HCT116 (cell line): ENCODE measurements at regions not wholly inside any gene's neighbourhood (a gene's known extent, or its start where the extent isn't known, plus 50 kb on each side); places are given as distances from the start of the nearest gene placed in this dataset.

Source experiments
- ATAC-seq: fragments of 200-7000 bp; cut with Tn5 transposase; 2 replicates; pipeline ENCODE4 v1.9.1; 2020; ENCODE audit warnings: mild to moderate bottlenecking, moderate library complexity
- BruUV-seq: library from RNA; stranded (reverse); fragments of 400-500 nt; replicated peaks from 2 replicates; lab custom pipeline; 2021; lab: Mats Ljungman, UMichigan
- CTCF ChIA-PET: fragments of 300-600 bp; sonication (Branson Sonifier 250); formaldehyde crosslinking; loops from one replicate; lab custom pipeline; 2021; ENCODE audit warnings: antibody characterized with exemption; lab: Charles Lee
- POLR2A ChIA-PET: fragments of 300-600, 350-600 bp; sonication (Branson Sonifier 250); formaldehyde crosslinking; loops from one replicate; lab custom pipeline; 2021; ENCODE audit warnings: antibody characterized with exemption; lab: Charles Lee
- RAD21 ChIA-PET, 2 experiments: fragments of 300-600 bp; sonication (Branson Sonifier 250); formaldehyde crosslinking; loops; one replicate each; lab custom pipeline; 2023; ENCODE audit warnings: low total read pairs in 2 of 2; ENCODE audit not compliant: uncharacterized antibody in 2 of 2, unreplicated experiment in 2 of 2, low non-redundant PET in 1 of 2; lab: Charles Lee
- DNase-seq: peaks from one replicate; pipeline ENCODE4 v3.0.0-alpha.2; 2010; ENCODE audit warnings: low read depth, low spot score
- H2AFZ ChIP-seq: fragments of 200-600 bp; shearing (Covaris generic), sonication (generic); 2 replicates; pipeline ENCODE4 v1.6.1; 2017; ENCODE audit warnings: low read depth, mixed run types, mixed read lengths, antibody characterized with exemption, low read length; ENCODE audit not compliant: poor library complexity, severe bottlenecking
- H3K27ac ChIP-seq: 2 replicates; pipeline ENCODE4 v1.5.1; 2012; ENCODE audit warnings: low read depth, low read length
- H3K27me3 ChIP-seq: fragments of 200-600 bp; sonication (generic); 2 replicates; pipeline ENCODE4 v1.6.1; 2016; ENCODE audit warnings: mixed run types, low read length, mixed read lengths; ENCODE audit not compliant: insufficient read depth
- H3K36me3 ChIP-seq, 2 experiments: fragments of 200-500 bp in 1 of 2; fragments of 200-600 bp in 1 of 2; sonication (Bioruptor generic) in 1 of 2; sonication (generic) in 1 of 2; 2 replicates each; pipeline versions ENCODE4 v1.5.1 to v1.6.1; 2014 to 2016; ENCODE audit warnings: low read length in 2 of 2, inconsistent platforms in 1 of 2, mixed read lengths in 1 of 2, mixed run types in 1 of 2; ENCODE audit not compliant: insufficient read depth in 2 of 2, control insufficient read depth in 1 of 2
- H3K4me1 ChIP-seq, 2 experiments: fragments of 200-600 bp in 1 of 2; sonication (generic) in 1 of 2; 2 replicates each; pipeline versions ENCODE4 v1.5.1 to v1.6.1; 2012 to 2017; ENCODE audit warnings: low read length in 2 of 2, inconsistent platforms in 1 of 2, mild to moderate bottlenecking in 1 of 2, mixed read lengths in 1 of 2, mixed run types in 1 of 2, moderate library complexity in 1 of 2; ENCODE audit not compliant: insufficient read depth in 2 of 2, control insufficient read depth in 1 of 2
- H3K4me2 ChIP-seq: fragments of 200-600 bp; sonication (generic); 2 replicates; pipeline ENCODE4 v1.6.1; 2017; ENCODE audit warnings: mixed run types, low read length, mixed read lengths
- H3K4me3 ChIP-seq, 2 experiments: fragments of 200-600 bp in 1 of 2; sonication (generic) in 1 of 2; replicated peaks in 1 of 2; 2 replicates each; pipeline ENCODE4 v1.5.1; 2011 to 2016; ENCODE audit warnings: low read length in 2 of 2, control low read depth in 1 of 2, low read depth in 1 of 2, mild to moderate bottlenecking in 1 of 2, mixed read lengths in 1 of 2, mixed run types in 1 of 2
- H3K79me2 ChIP-seq: fragments of 200-600 bp; sonication (generic); 2 replicates; pipeline ENCODE4 v1.6.1; 2017; ENCODE audit warnings: mild to moderate bottlenecking, mixed run types, low read length, moderate library complexity, mixed read lengths; ENCODE audit not compliant: insufficient read depth
- H3K9ac ChIP-seq: fragments of 200-600 bp; sonication (generic); 2 replicates; pipeline ENCODE4 v1.6.1; 2016; ENCODE audit warnings: low read length, mixed read lengths
- H3K9me2 ChIP-seq: fragments of 200-600 bp; sonication (generic), shearing (Covaris generic); 2 replicates; pipeline ENCODE4 v1.6.1; 2017; ENCODE audit warnings: mixed run types, mild to moderate bottlenecking, moderate library complexity; ENCODE audit not compliant: insufficient read depth
- H3K9me3 ChIP-seq, 2 experiments: fragments of 200-500 bp in 1 of 2; fragments of 200-600 bp in 1 of 2; sonication (Bioruptor generic) in 1 of 2; sonication (generic) in 1 of 2; 2 replicates each; pipeline ENCODE4 v1.6.1; 2014 to 2017; ENCODE audit warnings: low read length in 2 of 2, mixed read lengths in 2 of 2, inconsistent platforms in 1 of 2, low read depth in 1 of 2, mild to moderate bottlenecking in 1 of 2, mixed run types in 1 of 2, moderate library complexity in 1 of 2; ENCODE audit not compliant: control insufficient read depth in 1 of 2, insufficient read depth in 1 of 2
- H4K20me1 ChIP-seq: fragments of 200-600 bp; sonication (generic), shearing (Covaris generic); 2 replicates; pipeline ENCODE4 v1.6.1; 2017; ENCODE audit warnings: mixed run types, mild to moderate bottlenecking, moderate library complexity; ENCODE audit not compliant: insufficient read depth
- POLR2AphosphoS5 ChIP-seq: IDR thresholded peaks from 2 replicates; pipeline ENCODE4 v1.6.1; 2011; ENCODE audit warnings: mild to moderate bottlenecking, low read depth, low read length, moderate library complexity
- RAD21 ChIP-seq: IDR thresholded peaks from 2 replicates; pipeline ENCODE4 v1.6.1; 2012; ENCODE audit warnings: low read depth, mild to moderate bottlenecking
- SP1 ChIP-seq: IDR thresholded peaks from 2 replicates; pipeline ENCODE4 v1.6.1; 2012; ENCODE audit warnings: low read depth
- intact Hi-C: fragments of 100-400 bp; cut with micrococcal nuclease; formaldehyde crosslinking; loops from 2 replicates; pipeline ENCODE4 v1.10.0; 2022

GRCh38 chr9:26163931-26164330, 485.7 kb upstream of the TUSC1 start:
- POLR2A ChIA-PET: no interaction called here
- no peak overlapping the region for H3K4me2 ChIP-seq
- intact Hi-C loops: no loop called here
- CTCF ChIA-PET: no interaction called here
- no peaks in the 10 kb centered on the region for H4K20me1 ChIP-seq
- no TSS peak for BruUV-seq
- DNase-seq (no peak), ATAC-seq (no peak)
- H3K27ac ChIP-seq: no peak overlapping the region
- no peak overlapping the region for H2AFZ ChIP-seq
- H3K9ac ChIP-seq: no peak overlapping the region
- peaks cover 7 to 16% of the 10 kb centered on the region in 2 experiments; a peak in 2 of 4 replicates for H3K9me3 ChIP-seq
- RAD21 ChIA-PET: no interaction called here
- no peaks in the 10 kb centered on the region for H3K36me3 ChIP-seq
- no peak overlapping the region for H3K4me3 ChIP-seq
- H3K4me1 ChIP-seq: no peaks in the 10 kb centered on the region
- no peaks in the 10 kb centered on the region for H3K79me2 ChIP-seq
- H3K27me3 ChIP-seq: no peaks in the 10 kb centered on the region
- TF ChIP-seq POLR2AphosphoS5: no peak
- H3K9me2 ChIP-seq: no peaks in the 10 kb centered on the region

- Histone ChIP-seq H3K9ac (no peak overlapping the region), H3K27ac (no peak overlapping the region), H3K4me2 (no peak overlapping the region), H3K4me3 (no peak overlapping the region), H2AFZ (no peak overlapping the region), H3K9me2 (no peaks in the 10 kb centered on the region), H3K79me2 (no peaks in the 10 kb centered on the region), H3K9me3 (peaks cover 2 to 11% of the 10 kb centered on the region in 2 experiments; a peak in 2 of 4 replicates), H4K20me1 (no peaks in the 10 kb centered on the region), H3K4me1 (no peaks in the 10 kb centered on the region), H3K27me3 (no peaks in the 10 kb centered on the region), H3K36me3 (no peaks in the 10 kb centered on the region)
- DNase-seq (no peak), ATAC-seq (no peak)
- intact Hi-C loops: no loop called here
- POLR2A ChIA-PET: no interaction called here
- no TSS peak for BruUV-seq
- RAD21 ChIA-PET: no interaction called here
- TF ChIP-seq SP1 (no peak), RAD21 (no peak)
- CTCF ChIA-PET: no interaction called here
These were observed 481.5 kb upstream of the TUSC1 start for GRCh38 chr9:26159575-26160392.
